AG10803 (cell line): ENCODE measurements at regions not wholly inside any gene's neighbourhood (a gene's known extent, or its start where the extent isn't known, plus 50 kb on each side); places are given as distances from the start of the nearest gene placed in this dataset.

Experiments
- DNase-seq: peaks from one replicate; pipeline ENCODE4 v3.0.0; 2010; ENCODE audit warnings: low read depth
- H3K4me3 ChIP-seq: 2 replicates; pipeline ENCODE4 v1.5.1; 2011; ENCODE audit warnings: mild to moderate bottlenecking, low read length, control low read depth
- CTCF ChIP-seq: conservative IDR thresholded peaks from 2 replicates; pipeline ENCODE4 v1.5.1; 2011; ENCODE audit warnings: mild to moderate bottlenecking, low read length, control low read depth, inconsistent platforms

- no peak for TF ChIP-seq CTCF
- DNase-seq, result no peak
- H3K4me3 ChIP-seq, result no peak overlapping the region
Observed at GRCh38 chr19:32178956-32179355, 166.5 kb upstream of the ZNF507 start.

- TF ChIP-seq CTCF, result no peak
- DNase-seq, result no peak
- no peak overlapping the region for H3K4me3 ChIP-seq
Observed at GRCh38 chr19:32181216-32181920, 164.0 kb upstream of the ZNF507 start.

- no peak overlapping the region for H3K4me3 ChIP-seq
- no peak for DNase-seq
- no peak for TF ChIP-seq CTCF
Observed at GRCh38 chr19:32186542-32187330, 158.7 kb upstream of the ZNF507 start.

GRCh38 chr19:32188921-32189320 lies 156.5 kb upstream of the ZNF507 start:
- no peak overlapping the region for H3K4me3 ChIP-seq
- TF ChIP-seq CTCF, result no peak
- DNase-seq, result no peak

GRCh38 chr19:32189956-32190706 lies 155.3 kb upstream of the ZNF507 start:
- DNase-seq, result no peak
- TF ChIP-seq CTCF, result no peak
- no peak overlapping the region for H3K4me3 ChIP-seq

GRCh38 chr19:32191921-32192320 lies 153.5 kb upstream of the ZNF507 start:
- no peak for TF ChIP-seq CTCF
- H3K4me3 ChIP-seq, result no peak overlapping the region
- no peak for DNase-seq
